ENCODE measurements at regions not wholly inside any gene's neighbourhood (a gene's known extent, or its start where the extent isn't known, plus 50 kb on each side); places are given as distances from the start of the nearest gene placed in this dataset.

DNA sequence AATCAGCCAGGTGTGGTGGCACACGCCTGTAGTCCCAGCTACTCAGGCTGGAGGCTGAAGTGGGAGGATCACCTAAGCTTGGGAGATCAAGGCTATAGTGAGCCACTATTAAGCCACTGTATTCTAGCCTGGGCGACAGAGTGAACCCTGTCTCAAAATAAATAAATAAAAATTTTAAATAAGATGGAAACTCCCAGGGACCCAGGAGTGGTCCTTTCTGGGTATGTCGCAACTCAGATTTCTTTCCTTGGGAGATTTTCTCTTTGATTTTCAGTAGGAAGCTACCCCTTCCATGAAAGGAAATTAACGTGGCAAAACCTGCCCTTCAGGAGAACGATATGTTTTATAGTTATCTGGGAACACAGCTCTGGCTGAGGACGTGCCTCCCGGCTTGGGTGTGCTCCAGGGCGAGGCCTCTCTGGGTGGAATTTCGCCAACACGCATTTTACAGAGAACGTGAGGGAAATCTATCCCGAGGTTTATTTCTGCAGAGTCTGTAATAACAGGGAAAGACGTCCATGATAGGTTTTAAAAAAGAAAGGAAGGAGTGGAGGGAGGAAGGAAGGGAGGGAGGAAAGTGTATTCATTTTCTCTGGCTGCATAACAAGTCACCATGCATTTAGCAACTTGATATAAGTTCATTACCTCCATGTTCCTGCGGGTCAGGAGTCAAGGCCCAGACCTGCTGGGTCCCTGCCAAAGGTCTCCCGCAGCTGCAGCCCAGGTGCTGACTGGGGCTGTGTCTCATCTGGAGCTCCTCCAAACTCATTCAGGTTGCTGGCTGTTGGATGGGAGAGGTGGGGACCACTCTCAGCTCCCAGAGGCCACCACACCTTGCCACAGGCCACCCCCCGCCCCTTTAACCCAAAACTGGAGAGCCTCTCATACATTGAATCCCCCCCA is 80.6 kb upstream of the GSC start:
- no peak overlapping the region for H3K4me3 ChIP-seq (ENCODE audit: low read depth in 2 of 2, low read length in 2 of 2)
- no peaks in the 10 kb centered on the region for H3K27me3 ChIP-seq (ENCODE audit: control insufficient read depth, insufficient read depth, low read length)
- no peak overlapping the region for H3K27ac ChIP-seq (ENCODE audit: low read length)
- in situ Hi-C loops (cut with HindIII; ENCODE audit: low pct_unique_long_range_greater_than_20kb, low sequenced_read_pairs) (no loop called here), intact Hi-C loops (cut with micrococcal nuclease; ENCODE audit: unreplicated experiment) (no loop called here)
- BruUV-seq (replicated peaks), result no TSS peak
- H3K4me1 ChIP-seq (ENCODE audit: control insufficient read depth, insufficient read depth, low read length), result no peaks in the 10 kb centered on the region
- ChIA-PET CTCF (no interaction called here), POLR2A (interaction anchor here (0.6 kb wide), 1 partner anchor 491 kb away, joined by 5 read pairs; no protein-coding TSS in a partner anchor)
- DNase-seq (ENCODE audit: low read depth, low spot score) (no peak), ATAC-seq (no peak)
- TF ChIP-seq SIN3A (IDR thresholded peaks at IDR 0.05; ENCODE audit: borderline replicate concordance, insufficient read depth, low read depth, low read length) (no peak), POLR2AphosphoS5 (IDR thresholded peaks at IDR 0.05; ENCODE audit: low read depth, low read length) (no peak), TCF7L2 (IDR thresholded peaks at IDR 0.05; ENCODE audit: low read depth, low read length) (no peak)
- TF ChIP-seq, protein P1, sequence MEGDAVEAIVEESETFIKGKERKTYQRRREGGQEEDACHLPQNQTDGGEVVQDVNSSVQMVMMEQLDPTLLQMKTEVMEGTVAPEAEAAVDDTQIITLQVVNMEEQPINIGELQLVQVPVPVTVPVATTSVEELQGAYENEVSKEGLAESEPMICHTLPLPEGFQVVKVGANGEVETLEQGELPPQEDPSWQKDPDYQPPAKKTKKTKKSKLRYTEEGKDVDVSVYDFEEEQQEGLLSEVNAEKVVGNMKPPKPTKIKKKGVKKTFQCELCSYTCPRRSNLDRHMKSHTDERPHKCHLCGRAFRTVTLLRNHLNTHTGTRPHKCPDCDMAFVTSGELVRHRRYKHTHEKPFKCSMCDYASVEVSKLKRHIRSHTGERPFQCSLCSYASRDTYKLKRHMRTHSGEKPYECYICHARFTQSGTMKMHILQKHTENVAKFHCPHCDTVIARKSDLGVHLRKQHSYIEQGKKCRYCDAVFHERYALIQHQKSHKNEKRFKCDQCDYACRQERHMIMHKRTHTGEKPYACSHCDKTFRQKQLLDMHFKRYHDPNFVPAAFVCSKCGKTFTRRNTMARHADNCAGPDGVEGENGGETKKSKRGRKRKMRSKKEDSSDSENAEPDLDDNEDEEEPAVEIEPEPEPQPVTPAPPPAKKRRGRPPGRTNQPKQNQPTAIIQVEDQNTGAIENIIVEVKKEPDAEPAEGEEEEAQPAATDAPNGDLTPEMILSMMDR (IDR thresholded peaks at IDR 0.05), result no peak
- TF ChIP-seq, protein P2, sequence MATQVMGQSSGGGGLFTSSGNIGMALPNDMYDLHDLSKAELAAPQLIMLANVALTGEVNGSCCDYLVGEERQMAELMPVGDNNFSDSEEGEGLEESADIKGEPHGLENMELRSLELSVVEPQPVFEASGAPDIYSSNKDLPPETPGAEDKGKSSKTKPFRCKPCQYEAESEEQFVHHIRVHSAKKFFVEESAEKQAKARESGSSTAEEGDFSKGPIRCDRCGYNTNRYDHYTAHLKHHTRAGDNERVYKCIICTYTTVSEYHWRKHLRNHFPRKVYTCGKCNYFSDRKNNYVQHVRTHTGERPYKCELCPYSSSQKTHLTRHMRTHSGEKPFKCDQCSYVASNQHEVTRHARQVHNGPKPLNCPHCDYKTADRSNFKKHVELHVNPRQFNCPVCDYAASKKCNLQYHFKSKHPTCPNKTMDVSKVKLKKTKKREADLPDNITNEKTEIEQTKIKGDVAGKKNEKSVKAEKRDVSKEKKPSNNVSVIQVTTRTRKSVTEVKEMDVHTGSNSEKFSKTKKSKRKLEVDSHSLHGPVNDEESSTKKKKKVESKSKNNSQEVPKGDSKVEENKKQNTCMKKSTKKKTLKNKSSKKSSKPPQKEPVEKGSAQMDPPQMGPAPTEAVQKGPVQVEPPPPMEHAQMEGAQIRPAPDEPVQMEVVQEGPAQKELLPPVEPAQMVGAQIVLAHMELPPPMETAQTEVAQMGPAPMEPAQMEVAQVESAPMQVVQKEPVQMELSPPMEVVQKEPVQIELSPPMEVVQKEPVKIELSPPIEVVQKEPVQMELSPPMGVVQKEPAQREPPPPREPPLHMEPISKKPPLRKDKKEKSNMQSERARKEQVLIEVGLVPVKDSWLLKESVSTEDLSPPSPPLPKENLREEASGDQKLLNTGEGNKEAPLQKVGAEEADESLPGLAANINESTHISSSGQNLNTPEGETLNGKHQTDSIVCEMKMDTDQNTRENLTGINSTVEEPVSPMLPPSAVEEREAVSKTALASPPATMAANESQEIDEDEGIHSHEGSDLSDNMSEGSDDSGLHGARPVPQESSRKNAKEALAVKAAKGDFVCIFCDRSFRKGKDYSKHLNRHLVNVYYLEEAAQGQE (IDR thresholded peaks at IDR 0.05; ENCODE audit: insufficient read depth in 1 of 2, low read depth in 2 of 2, low read length in 1 of 2), result no peak
- H3K36me3 ChIP-seq (ENCODE audit: control insufficient read depth, insufficient read depth, low read length), result no peaks in the 10 kb centered on the region
- no peaks in the 10 kb centered on the region for H3K9me3 ChIP-seq (ENCODE audit: control insufficient read depth, insufficient read depth, low read depth, low read length)

DNA sequence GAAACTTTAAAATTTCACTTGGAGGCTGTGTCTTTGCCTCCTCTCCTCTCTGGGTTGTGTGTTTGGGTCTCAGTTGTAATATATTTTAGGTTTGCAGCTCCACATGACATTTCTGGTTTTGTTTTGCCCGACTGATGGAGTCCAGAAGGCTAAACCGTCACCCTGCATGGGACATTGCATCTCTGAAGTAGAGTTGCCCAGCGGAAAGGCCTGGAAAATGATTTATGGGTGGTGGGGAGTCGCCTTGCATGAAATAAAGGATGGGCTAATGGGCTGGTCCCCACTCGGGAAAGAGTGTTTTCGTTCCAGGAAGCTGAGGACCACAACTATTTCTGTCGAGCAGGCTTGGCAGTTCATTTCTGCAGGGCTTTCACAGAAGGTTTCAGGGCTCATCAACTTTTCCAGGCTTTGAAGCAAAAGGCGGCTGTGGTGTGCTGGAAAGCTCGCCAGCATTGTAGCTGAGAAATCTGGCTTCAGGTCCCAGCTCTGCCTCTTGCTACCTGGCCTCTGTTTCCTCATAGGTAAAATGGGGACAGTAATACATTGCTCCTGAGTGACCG is 74.8 kb upstream of the GSC start:
- intact Hi-C loops (cut with micrococcal nuclease; ENCODE audit: unreplicated experiment) (no loop called here), in situ Hi-C loops (cut with HindIII; ENCODE audit: low pct_unique_long_range_greater_than_20kb, low sequenced_read_pairs) (no loop called here)
- ChIA-PET POLR2A (no interaction called here), CTCF (no interaction called here)
- H3K4me3 ChIP-seq (ENCODE audit: low read depth in 2 of 2, low read length in 2 of 2), result no peak overlapping the region
- DNase-seq (ENCODE audit: low read depth, low spot score) (no peak), ATAC-seq (no peak)
- TF ChIP-seq, protein P2 (IDR thresholded peaks at IDR 0.05; ENCODE audit: insufficient read depth in 1 of 2, low read depth in 2 of 2, low read length in 1 of 2), result no peak
- TF ChIP-seq TCF7L2 (IDR thresholded peaks at IDR 0.05; ENCODE audit: low read depth, low read length), result no peak
- TF ChIP-seq SIN3A (IDR thresholded peaks at IDR 0.05; ENCODE audit: borderline replicate concordance, insufficient read depth, low read depth, low read length), result no peak
- TF ChIP-seq POLR2AphosphoS5 (IDR thresholded peaks at IDR 0.05; ENCODE audit: low read depth, low read length), result no peak
- TF ChIP-seq, protein P1 (IDR thresholded peaks at IDR 0.05), result no peak
- no peaks in the 10 kb centered on the region for H3K9me3 ChIP-seq (ENCODE audit: control insufficient read depth, insufficient read depth, low read depth, low read length)
- BruUV-seq (replicated peaks), result no TSS peak
- H3K27ac ChIP-seq (ENCODE audit: low read length), result no peak overlapping the region
- H3K27me3 ChIP-seq (ENCODE audit: control insufficient read depth, insufficient read depth, low read length), result no peaks in the 10 kb centered on the region
- no peaks in the 10 kb centered on the region for H3K4me1 ChIP-seq (ENCODE audit: control insufficient read depth, insufficient read depth, low read length)
- no peaks in the 10 kb centered on the region for H3K36me3 ChIP-seq (ENCODE audit: control insufficient read depth, insufficient read depth, low read length)
